Left cardiac atrium (tissue), 4 donors: ENCODE measurements at regions not wholly inside any gene's neighbourhood (a gene's known extent, or its start where the extent isn't known, plus 50 kb on each side); places are given as distances from the start of the nearest gene placed in this dataset.
"Not testable (repeated sequence)": the region's sequence is repeated elsewhere in the genome, so short reads cannot be mapped to it uniquely, and the experiment has no call there.

ENCODE experiments used
- ATAC-seq, 2 donors: fragments of 200-7000 bp; cut with Tn5 transposase; one replicate each; pipeline ENCODE4 v1.9.1; 2020; ENCODE audit warnings: mild to moderate bottlenecking in 2 of 2, moderate library complexity in 2 of 2
- DNase-seq: peaks from one replicate; pipeline ENCODE4 v3.0.0-alpha.2; 2020
- intact Hi-C, 2 donors: fragments of 100-400 bp; cut with DNase I; formaldehyde crosslinking; loops; one replicate each; pipeline versions ENCODE4 v1.14.1 to v1.15.1; 2022 to 2023
- donor health status: DM: no; HTN: yes; CAD: no.
- donor health status: DM: no; HTN: yes; CAD: no; lungs with severe emphysema.
- donor health status: DM: yes; HTN: yes; CAD: no.
- donor health status: Dilated cardiomyopathy.

DNA sequence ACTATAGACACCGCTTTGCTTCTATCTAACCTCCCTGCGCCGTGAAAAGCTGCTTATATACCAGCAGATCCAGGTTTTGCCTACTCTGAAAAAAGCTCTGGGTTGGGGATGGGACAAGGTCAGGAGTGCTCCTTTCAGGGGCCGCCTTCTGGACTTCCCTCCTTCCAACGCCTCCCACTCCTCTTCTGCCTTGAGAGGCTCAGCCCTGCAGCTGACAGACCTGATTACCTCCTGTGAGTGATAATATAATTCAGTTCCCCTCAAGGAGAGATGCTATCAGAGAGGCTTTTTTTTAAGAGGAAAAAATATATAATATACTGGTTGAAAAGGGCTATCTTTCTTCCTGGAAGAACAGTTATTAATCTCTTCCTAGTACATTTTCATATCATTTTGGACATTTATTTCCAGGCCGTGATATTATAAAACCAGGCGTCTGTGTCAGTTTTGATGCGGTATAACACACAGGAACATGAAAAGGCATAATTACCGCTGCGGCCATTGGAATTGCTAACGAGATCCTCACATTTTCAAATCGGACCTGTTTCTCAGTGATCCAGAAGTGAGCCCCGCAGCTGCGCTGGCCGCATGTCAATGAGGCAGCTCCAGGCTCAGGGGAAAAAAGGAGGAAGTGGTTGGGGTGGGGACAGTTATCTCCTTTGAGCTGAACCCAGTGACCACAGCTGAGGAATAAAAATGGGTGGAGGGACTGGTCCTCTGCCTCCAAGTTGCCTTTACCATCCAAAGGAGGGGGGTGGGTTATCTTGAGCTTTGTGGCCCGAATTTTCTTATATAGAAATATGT lies 457.1 kb downstream of the TYW1 start:
- no peak for DNase-seq
- no peak for ATAC-seq
- intact Hi-C loops: no loop called here

DNA sequence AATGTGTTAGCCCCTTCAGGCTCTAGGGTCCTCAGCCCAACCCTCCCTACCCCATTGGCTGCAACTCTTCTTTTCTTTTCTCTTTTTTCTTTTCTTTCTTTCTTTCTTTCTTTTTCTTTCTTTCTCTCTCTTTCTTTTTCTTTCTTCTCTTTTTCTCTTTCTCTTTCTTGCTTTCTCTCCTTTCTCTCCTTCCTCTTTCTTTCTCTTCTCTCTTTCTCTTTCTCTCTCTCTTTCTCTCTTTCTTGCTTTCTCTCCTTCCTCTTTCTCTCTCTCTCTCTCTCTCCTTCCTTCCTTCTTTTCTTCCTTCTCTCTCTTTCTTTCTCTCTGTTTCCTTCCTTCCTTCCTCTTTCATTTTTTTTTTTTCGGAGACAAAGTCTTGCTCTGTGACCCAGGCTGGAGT lies 458.9 kb downstream of the TYW1 start:
- no peak for DNase-seq
- no peak for ATAC-seq
- intact Hi-C loops: no loop called here

DNA sequence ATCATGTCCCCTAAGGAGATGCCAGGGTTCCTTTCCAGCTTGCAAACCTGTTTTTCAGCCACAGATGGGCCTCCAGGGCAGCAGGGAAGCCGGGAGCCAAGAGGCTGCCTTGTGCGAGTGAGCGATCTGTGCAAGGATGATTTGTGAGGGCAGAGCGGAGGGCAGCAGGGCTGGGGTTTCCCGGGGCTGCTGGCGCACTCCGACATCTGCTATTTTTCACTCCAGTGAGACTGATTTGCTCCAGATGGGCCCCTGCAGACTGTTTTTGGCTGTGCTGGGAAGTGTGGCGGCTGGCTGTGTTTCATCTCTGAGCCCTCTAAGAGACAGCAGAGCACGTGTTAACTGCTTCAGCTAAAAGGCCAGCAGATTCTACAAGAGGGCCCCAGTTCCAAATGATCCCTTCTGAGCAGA lies 466.2 kb downstream of the TYW1 start:
- no peak for DNase-seq
- peak; percentile 69 to 92 for ATAC-seq

DNA sequence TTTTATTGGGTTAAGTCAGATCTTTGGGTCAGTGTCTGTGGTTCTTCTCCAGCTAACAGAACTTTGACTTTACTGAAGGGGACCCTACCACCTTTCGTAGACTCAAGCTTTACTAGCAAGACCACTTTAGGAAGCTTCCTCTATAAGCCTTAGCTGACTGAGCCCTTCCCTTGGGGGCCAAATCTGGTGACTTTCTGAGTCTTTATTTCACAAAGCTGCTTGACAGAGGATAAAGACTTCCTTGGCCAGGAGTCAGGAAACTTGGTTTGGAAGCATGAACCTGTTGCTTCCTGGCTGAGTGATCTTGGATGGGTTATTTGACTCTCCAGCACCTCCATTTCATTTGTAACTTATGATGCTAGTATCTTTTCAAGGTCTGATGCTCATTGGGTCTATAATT lies 466.7 kb downstream of the TYW1 start:
- intact Hi-C loops: no loop called here
- DNase-seq (no peak), ATAC-seq (no peak)

More for the DNA sequence above, 466.2 kb downstream of the TYW1 start:
- intact Hi-C loops: no loop called here

DNA sequence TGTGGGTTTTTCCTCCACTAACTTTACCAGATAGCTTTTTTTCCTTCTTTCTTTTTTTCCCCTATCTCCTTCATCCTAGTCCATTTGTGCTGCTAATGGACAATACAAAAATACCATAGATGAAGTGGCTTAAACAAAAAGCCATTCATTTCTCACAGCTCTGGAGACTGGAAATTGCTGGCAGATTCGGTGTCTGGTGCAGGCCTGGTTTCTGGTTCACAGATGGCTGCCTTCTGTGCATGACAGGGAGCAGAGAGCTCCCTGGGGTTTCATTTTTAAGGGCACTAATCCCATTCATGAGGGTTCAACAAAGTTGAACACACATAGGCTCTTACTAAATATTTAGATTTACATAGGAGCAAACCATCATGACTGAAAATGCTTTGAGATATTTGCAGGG lies 467.4 kb downstream of the TYW1 start:
- DNase-seq (no peak), ATAC-seq (no peak)
- intact Hi-C loops: no loop called here

DNA sequence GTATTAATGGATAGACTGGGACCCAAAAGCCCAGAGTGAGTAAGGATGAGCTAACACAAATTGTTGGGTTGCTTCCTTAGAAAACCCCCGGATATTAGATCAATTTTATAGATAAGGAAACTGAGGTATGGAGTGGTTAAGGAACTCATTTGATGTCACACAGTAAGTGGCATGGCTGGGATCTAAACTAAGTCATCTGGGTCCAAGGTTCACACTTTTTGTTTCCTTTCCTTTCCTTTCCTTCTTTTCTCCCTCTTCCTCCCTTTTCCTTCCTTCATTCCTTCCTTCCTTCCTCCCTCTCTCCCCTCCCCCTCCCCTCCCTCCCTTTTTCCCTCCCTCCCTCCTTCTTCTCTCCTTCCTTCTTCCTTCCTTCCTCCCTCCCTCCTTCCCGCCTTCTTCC lies 469.5 kb downstream of the TYW1 start:
- DNase-seq (no peak), ATAC-seq (no peak)
- intact Hi-C loops: no loop called here

DNA sequence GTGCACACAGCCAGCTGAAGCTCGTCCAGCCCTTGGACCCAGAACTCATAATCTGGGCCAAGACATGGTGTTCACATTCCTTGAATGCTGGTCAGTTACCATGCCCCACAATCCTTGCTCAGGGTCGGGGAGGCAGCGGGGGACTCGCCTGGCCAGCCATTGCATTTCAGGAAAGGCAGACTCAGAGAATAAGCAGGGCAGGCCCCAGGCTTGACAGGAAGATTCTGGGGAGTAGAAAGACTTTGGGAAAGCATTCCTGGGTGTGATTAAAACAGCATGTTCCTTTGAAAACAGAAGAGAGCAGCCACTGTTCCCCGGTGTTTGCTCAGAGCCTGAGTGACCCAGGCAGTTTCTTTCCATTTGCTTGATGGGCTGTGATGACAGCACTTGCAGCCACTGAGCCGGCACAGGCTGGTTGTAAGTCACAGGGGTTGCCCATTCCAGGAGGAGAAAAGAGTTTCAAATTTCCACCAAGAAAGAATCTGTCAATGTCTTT lies 473.7 kb downstream of the TYW1 start:
- ATAC-seq: peak; percentile 44 to 65
- no peak for DNase-seq
- intact Hi-C loops: no loop called here

DNA sequence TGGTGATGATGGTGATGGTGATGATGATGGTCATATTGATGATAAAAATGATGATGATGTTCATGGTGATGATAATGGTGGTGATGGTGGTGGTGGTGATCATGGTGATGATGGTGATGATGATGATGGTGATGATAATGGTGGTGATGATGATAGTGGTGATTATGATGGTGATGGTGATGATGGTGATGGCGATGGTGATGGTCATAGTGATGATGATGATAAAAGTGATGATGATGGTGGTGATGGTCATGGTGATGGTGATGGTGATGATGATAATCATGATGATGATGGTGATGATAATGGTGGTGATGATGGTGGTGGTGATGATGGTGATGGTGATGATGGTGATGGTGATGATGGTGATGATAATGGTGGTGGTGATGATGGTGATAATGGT lies 478.7 kb downstream of the TYW1 start:
- intact Hi-C loops: no loop called here
- DNase-seq (no peak), ATAC-seq (no peak)

DNA sequence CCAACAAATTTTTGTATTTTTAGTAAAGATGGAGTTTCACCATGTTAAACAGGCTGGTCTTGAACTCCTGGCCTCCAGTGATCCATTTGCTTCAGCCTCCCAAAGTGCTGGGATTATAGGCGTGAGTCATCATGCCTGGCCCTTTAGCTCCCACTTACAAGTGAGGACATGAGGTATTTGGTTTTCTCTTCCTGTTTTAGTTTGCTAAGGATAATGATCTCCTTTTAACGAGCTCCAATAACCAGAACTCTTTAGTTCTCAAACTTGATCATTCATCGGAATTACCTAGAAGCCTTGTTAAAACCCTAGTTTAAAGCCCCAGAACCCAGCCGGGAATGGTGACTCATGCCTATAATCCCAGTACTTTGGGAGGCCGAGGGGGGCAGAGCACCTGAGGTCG lies 481.4 kb downstream of the TYW1 start:
- DNase-seq (no peak), ATAC-seq (no peak)
- intact Hi-C loops: no loop called here

DNA sequence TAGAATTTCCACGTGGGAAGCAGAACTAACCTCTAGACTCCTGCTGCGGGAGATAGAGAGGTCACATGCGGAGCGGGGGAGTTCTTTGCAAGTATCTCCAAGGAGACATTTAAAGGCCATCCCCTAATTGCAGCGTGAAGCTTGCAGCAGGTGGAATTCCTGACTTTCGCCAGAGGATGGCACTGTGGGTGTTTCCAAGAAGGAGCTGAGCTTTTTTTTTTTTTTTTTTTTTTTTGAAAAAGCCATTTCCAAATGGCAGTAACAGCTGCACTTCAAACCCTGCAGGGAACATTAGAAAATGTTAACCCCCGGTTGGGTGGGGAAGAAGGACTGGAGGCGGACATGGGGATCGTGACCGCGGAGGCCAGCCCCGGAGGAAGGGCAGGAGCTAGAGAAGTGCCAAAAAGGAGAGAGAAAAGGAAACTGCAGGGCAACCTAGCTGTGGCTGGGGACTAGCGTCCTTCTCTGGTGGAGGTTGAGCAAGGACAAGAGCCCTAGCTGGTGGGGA lies 487.7 kb downstream of the TYW1 start:
- intact Hi-C loops: loop anchor here in 1 of 2 donors (5.0 kb wide), 1 partner anchor 138 kb away; no protein-coding TSS in a partner anchor
- DNase-seq: peak; percentile 48
- peak; percentile 38 to 47 for ATAC-seq

DNA sequence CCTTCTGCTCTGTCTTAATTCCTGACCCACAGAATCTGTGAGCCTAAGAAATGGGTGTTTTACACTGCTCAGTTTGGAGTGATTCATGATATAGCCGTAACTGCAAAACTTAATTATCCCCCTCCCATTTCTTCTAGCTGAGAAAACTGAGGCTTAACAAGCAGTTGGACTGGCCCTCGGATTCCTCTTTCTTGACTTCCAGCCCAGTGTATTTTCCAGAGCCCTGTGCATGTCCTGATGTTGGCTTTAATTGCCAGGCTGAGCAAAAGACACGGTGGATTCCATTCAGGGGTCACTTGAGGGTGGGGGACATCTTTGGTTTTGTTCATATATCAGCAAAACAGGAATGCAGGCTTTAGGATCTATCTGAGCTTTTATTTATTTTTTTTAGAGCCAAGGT lies 489.8 kb downstream of the TYW1 start:
- ATAC-seq (no peak), DNase-seq (no peak)
- intact Hi-C loops: no loop called here

DNA sequence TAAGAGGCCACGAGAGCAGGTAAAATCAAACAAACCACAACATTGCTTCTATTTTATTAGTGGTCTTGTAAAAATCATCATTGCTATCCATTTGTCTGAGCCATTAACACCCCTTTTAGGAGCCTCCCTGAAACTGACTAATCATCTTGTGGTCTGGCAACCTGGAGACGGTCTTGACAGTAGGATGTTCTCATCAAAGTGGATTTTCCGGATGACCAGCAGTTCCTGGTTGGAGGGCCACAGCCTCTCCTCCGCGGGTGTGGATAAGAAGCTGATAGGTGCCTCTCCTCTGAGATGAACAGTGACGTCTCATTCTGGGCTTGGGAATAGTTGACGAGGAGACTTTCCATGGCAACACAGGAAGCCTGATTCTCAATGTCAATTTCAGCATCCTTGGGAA lies 490.7 kb downstream of the TYW1 start:
- ATAC-seq: no peak
- DNase-seq: no peak
- intact Hi-C loops: no loop called here

DNA sequence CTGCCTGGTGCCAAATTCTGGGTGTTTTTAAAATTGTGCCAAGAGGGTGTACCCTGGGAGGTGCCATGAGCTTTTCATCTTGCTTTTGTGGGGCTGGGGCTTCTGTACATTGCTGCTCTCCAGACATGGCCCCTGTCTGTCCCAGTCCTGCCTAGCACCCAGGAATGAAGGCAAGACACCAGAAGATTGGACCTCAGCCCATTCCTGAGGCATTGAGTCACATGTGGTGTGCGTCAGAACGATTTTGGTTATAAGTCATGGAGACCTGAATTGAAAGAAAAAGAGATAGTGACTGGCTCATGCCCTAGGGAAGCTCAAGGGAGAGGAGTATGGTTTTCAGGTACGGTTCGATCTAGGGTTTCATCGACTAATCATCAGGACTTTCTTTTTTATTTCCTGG lies 493.2 kb downstream of the TYW1 start:
- intact Hi-C loops: no loop called here

DNA sequence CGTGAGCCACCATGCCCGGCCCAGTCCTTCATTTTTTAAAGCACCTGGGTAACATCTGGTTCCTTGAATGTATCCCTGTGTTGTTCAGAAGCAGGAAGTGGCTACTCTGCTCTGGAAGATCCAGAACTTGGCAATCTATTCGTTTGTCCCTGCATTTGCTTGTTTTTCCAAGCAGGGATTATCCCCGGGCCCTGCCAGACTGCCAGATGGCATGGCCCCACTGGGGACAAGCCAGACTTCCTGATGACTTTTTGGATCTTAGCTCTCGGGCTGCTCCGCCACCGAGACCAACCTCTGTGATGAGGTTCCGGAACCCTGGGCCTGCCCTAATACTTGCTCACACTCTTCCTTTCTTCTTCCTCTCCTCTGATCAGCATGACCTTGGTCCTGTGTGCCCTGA lies 496.7 kb downstream of the TYW1 start:
- ATAC-seq (no peak), DNase-seq (no peak)
- intact Hi-C loops: no loop called here

More for the DNA sequence above, 493.2 kb downstream of the TYW1 start:
- DNase-seq (no peak), ATAC-seq (no peak)

DNA sequence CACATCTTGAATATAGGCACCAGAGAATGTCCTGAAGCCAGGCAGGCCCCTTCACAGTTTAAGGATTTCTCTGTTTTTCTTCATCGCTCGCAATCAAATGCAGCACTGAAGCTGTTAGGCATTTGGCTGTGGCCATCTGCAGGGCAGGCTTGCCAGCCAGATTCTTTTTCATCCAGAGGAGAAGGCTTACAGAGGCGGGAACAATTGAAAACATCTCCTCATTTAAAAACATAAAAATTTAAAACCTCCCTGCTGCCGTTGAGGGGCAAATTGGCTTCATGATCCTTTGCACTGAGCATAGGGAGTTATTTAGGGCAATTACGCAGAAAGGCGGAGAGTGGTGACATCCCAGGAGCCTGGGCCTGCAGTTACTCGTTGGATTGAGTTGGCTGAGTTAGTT lies 500.0 kb downstream of the TYW1 start:
- no peak for ATAC-seq
- DNase-seq: no peak
- intact Hi-C loops: no loop called here

DNA sequence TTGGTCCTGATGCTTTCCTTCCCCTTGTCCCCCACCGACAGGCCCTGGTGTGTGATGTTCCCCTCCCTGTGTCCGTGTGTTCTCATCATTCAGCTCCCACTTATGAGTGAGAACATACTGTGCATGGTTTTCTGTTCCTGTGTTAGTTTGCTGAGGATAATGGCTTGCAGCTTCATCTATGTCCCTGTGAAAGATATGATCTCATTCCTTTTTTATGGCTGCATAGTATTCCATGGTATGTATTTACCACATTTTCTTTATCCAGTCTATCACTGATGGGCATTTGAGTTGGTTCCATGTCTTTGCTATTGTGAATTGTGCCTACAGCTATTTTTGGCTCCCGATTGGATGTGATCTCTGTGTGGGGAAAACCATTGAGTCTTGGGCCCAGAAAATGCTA lies 501.3 kb downstream of the TYW1 start:
- DNase-seq, intact Hi-C loops, ATAC-seq: not testable (repeated sequence)

DNA sequence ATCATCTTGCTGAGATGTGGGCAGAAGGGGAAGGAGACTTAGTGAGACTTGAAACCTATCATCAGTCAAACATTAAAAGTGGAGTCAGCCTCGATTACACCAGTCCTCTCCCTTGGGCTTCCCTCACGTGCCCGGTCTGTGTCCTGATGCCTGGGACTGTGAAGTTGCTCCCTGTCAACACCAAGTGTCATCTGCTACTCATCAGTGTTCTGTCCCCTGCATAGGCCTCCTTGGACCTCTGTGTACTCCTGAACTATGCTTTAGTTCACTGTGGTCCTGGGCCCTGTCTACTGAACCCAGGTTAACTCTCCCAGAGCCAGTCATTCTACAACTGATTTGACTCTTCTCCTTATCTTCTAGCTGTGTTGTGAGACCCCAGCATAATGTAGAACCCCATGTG lies 506.3 kb downstream of the TYW1 start:
- peak in 1 of 2 donors; percentile 82 for ATAC-seq
- intact Hi-C loops: no loop called here

DNA sequence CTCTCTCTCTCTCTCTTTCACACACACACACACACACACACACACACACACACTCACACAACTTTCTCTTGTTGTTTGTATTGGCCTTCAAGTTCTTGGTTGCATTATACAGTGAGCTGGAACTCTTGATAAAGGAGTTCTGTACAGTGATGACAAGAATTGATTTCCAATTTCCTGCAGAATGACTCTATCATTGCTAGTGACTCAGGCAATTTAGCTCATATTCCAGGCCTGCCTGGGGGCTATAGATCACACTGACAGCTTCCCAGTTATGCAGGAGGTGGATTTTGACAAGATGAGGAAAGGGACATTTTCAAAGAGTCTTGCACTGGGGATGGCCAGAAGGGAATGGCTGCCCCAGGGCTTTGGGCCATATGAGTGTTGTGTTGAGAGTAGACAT lies 508.8 kb downstream of the TYW1 start:
- DNase-seq: no peak
- no peak for ATAC-seq
- intact Hi-C loops: no loop called here

More for the DNA sequence above, 506.3 kb downstream of the TYW1 start:
- DNase-seq: no peak

DNA sequence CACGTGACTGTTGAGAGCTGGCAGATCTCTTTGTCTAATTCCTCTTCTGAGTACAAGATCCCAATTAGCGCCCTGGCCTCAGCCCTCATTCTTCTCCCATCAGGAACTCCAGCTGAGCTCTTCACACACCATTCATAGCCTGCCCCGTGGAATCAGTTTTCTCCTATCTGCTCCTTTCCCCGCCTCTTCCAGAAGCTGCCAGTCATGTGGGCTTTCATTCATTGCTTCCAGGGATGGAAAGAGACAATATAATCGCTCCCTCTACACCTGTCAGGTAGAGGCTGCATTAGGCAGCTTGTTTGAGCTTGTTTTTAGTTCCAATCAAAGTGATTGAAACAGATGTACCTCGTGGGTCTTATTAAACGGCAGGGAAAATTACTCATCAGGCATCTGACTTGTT lies 515.8 kb downstream of the TYW1 start:
- no peak for ATAC-seq
- DNase-seq: no peak
- intact Hi-C loops: no loop called here

DNA sequence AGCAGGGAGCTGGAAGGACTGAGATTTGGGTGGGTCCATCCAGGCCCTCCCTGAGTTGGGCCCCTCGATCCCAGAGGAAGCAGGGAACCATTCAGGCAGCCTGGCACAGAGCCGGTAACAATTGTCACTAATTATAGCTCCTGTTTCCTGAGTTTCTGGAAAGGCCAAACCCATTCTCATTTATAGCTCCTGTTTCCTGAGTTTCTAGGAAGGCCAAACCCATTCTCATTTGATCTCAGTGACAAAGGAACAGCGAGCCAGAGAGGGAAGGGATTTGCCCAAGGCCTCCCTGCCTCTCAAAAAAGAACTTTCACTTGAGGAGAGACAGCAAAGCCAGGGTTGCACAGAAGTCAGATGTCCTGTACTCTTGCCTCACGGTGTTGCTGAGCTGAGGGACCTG lies 521.9 kb downstream of the TYW1 start:
- intact Hi-C loops: no loop called here
- peak; percentile 67 for DNase-seq
- ATAC-seq: peak; percentile 44 to 75

DNA sequence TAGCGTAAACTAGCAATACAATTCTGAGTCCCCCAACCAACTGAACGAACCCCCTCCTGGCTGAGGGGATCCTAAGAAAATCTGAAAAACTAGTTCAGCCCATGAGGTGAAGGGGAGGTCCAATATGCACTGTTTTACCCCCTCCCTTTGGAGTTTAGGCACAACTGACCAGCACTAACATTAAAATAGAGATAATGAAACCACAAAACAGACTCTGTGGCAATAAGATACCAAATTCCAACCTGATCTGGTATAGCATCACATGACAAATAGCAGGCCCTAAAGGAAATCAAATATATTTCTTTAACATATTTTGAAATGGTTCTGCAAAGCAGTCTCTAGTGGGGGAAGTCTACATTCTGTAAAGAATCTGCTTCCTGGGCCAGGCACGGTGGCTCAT lies 522.5 kb downstream of the TYW1 start:
- intact Hi-C loops: no loop called here
- ATAC-seq (no peak), DNase-seq (no peak)
